GM13977 (cell line): ENCODE measurements at regions not wholly inside any gene's neighbourhood (a gene's known extent, or its start where the extent isn't known, plus 50 kb on each side); places are given as distances from the start of the nearest gene placed in this dataset.
"Not testable (repeated sequence)": the region's sequence is repeated elsewhere in the genome, so short reads cannot be mapped to it uniquely, and the experiment has no call there.

Experiments used
- DNase-seq: peaks from one replicate; pipeline ENCODE4 v3.0.0; 2012; ENCODE audit warnings: low spot score
- in situ Hi-C: fragments of 300-500 bp; cut with MboI; formaldehyde crosslinking; loops from one replicate; pipeline ENCODE4 v1.12.0; 2022; ENCODE audit warnings: low sequenced_read_pairs, low pct_unique_long_range_greater_than_20kb, mixed read lengths, inconsistent platforms; ENCODE audit not compliant: unreplicated experiment
- TF ChIP-seq, protein P1 (sequence below): IDR thresholded peaks from 2 replicates; pipeline ENCODE4 v1.5.1; 2012; ENCODE audit warnings: mild to moderate bottlenecking, control low read depth; ENCODE audit not compliant: insufficient read depth; ENCODE audit errors: extremely low read depth, missing control alignments

- DNase-seq: no peak
- in situ Hi-C loops: no loop called here
Observed at GRCh38 chr5:124981901-124982300, 235.5 kb upstream of the ZNF608 start.

GRCh38 chr5:124986170-124986569 is 239.7 kb upstream of the ZNF608 start:
- TF ChIP-seq, protein P1, sequence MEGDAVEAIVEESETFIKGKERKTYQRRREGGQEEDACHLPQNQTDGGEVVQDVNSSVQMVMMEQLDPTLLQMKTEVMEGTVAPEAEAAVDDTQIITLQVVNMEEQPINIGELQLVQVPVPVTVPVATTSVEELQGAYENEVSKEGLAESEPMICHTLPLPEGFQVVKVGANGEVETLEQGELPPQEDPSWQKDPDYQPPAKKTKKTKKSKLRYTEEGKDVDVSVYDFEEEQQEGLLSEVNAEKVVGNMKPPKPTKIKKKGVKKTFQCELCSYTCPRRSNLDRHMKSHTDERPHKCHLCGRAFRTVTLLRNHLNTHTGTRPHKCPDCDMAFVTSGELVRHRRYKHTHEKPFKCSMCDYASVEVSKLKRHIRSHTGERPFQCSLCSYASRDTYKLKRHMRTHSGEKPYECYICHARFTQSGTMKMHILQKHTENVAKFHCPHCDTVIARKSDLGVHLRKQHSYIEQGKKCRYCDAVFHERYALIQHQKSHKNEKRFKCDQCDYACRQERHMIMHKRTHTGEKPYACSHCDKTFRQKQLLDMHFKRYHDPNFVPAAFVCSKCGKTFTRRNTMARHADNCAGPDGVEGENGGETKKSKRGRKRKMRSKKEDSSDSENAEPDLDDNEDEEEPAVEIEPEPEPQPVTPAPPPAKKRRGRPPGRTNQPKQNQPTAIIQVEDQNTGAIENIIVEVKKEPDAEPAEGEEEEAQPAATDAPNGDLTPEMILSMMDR: no peak
- no peak for DNase-seq
- in situ Hi-C loops: no loop called here

More at GRCh38 chr5:124981901-124982300, 235.5 kb upstream of the ZNF608 start:
- TF ChIP-seq, protein P1: no peak

- in situ Hi-C loops: no loop called here
- no peak for DNase-seq
- TF ChIP-seq, protein P1: no peak
Observed at GRCh38 chr5:124986667-124987066, 240.2 kb upstream of the ZNF608 start.

DNA sequence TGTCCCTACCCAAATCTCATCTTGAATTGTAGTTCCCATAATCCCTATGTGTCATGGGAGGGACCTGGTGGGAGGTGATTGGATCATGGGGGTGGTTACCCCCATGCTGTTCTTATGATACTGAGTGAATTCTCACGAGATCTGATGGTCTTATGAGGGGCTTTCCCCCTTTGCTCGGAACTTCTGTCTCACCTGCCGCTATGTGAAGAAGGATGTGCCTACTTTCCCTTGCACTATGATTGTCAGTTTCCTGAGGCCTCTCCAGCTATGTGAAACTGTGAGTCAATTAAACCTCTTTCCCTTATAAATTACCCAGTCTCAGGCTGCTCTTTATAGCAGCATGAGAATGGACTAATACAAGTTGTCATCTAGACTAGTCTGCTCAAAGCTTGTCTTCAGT is 241.3 kb upstream of the ZNF608 start:
- in situ Hi-C loops, DNase-seq: not testable (repeated sequence)

GRCh38 chr5:124990723-124991122 is 244.3 kb upstream of the ZNF608 start:
- in situ Hi-C loops: no loop called here
- TF ChIP-seq, protein P1: no peak

DNA sequence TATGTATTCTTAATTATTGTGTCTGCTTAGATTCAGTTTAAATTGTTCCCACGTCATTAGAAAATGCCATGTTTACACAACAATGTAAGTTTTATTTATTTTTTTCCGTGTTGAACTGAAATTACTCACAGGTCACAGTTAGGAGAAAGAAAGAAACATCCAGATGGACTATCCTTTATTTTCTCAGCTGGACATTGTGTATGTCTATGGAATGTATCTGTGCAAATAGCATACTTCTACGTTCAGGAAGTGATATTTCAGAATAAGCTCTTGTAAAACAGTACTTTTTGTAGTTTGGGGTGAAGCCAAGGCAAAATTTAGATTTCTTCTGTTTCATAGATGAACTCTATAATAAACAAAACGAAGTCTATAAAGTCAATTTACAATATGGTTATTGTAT is 249.0 kb upstream of the ZNF608 start:
- TF ChIP-seq, protein P1: no peak
- in situ Hi-C loops: no loop called here
- DNase-seq: no peak

More at GRCh38 chr5:124990723-124991122, 244.3 kb upstream of the ZNF608 start:
- DNase-seq: no peak

- TF ChIP-seq, protein P1: no peak
- in situ Hi-C loops: no loop called here
- DNase-seq: no peak
Observed at GRCh38 chr5:124996023-124996763, 249.8 kb upstream of the ZNF608 start.
